ENCODE measurements at regions not wholly inside any gene's neighbourhood (a gene's known extent, or its start where the extent isn't known, plus 50 kb on each side); places are given as distances from the start of the nearest gene placed in this dataset.
"Not testable (repeated sequence)": the region's sequence is repeated elsewhere in the genome, so short reads cannot be mapped to it uniquely, and the experiment has no call there.

DNA sequence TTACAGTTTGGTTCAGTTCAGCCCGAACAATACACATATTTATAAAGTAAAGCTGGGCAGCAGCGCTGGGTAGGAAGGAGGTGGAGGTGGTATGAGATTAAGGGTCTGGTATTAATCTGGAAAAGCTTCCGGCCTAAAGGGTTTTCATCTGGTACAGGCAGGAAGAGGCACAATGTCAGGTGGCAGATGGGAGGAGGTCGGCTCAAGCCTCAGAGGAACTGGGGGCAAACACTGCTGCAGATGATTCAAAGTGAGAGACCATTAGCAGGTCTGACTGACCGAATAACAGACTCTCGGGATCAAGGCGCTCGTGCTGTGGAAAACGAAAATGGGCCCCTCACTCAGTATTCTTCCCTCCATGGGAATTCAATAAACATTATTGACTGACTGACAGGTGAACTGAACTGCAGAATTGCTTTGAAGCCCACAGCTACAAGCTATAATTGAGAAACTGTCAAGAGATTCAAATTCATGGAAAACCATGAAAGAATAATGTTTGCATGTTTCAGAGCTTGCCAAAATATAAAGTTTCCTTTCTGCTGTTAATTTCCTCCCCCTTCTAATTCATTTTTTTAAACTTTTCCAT, 75.3 kb downstream of the TMEM167A start:
- DNase-seq: no peak

DNA sequence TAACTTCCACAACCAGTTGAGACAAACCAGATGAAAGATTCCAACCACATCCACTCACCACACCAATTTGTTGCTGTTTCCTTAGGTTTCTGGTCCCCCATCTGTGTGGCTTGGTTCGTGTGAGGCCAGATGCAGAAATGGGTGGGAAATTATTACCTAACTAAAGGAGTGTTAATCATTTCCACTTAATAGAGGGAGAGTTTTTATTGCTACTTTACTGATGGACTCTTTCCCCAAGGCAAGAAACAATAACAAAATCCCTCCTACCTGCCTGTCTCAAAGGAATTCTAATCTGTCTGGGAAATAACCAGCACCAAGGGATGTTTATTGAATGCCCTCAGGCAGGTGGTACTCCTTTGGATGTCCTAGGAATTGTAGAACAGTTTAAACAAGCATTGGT, 76.3 kb downstream of the TMEM167A start:
- no peak for DNase-seq

DNA sequence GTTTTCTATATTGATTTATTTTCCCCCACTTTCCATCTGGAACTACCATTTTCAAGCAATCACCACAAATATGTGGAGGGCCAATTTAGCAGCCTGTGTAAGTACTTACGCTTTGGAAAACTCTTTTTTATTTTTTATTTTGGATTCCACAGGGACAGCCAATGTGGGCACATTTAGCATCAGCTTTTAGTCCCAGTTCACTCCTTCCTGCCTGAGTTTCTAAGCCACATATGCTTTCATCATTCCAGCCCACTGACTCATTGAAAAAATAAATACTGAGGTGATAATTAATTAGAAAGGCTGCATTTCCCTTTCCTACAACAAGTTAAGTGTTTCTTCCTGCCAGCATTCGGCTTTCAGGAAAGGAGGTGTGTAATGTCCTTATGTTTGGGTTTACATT, 76.8 kb downstream of the TMEM167A start:
- DNase-seq: no peak

- no peak for DNase-seq
Observed at GRCh38 chr5:82993416-82993815, 83.8 kb downstream of the TMEM167A start.

GRCh38 chr5:82992646-82993045, 84.5 kb downstream of the TMEM167A start:
- no peak for DNase-seq

DNA sequence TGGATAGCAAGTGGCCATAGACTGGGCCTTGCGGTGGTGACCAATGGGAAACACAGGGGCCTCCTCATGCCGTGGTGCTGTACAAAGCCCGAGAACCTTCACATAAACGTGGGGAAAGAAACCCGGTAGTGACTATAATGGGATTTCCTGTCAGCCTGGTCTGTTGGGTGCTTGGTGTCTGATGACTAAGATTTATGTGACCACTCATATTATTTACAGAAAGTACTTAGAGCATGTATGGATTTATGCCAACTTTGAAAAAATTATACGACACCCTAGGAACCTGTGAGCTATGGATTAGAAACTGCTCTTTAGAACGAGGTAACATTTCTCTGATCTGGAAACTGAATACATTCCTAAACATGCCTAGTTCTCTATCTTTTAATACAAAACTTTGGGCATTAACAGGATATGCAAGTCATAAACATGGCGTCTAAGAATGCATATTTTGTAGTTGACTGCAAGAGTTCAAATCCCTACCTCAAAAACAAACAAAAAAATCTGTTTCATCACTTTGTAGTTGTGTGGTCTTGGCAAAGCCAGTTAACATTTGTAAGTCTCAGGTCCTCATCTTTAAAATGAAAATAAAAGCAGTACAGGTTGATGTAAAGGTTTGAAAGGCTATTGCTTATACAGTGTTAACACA, 85.4 kb downstream of the TMEM167A start:
- no peak for DNase-seq

DNA sequence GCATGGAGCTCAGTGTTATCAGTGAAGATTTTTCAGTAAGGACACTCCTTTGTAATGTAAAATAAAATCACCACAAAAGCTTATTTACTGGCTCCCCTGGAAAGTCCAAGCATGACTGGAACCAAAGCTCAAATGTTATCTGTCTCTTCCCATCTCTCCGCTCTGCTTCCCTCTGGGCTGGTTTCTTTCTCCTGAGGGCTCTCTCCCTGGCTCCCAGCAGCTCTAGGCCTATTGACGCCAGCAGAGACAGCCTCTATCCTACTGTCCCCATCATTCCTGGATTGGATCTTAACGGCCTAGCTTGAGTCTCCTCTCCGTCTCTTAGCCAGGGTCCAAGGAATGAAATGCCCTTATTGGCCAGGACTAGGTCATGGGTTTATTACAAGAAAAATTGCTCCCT, 86.1 kb downstream of the TMEM167A start:
- no peak for DNase-seq

- no peak for DNase-seq
Observed at GRCh38 chr5:82987188-82987587, 90.0 kb downstream of the TMEM167A start.

DNA sequence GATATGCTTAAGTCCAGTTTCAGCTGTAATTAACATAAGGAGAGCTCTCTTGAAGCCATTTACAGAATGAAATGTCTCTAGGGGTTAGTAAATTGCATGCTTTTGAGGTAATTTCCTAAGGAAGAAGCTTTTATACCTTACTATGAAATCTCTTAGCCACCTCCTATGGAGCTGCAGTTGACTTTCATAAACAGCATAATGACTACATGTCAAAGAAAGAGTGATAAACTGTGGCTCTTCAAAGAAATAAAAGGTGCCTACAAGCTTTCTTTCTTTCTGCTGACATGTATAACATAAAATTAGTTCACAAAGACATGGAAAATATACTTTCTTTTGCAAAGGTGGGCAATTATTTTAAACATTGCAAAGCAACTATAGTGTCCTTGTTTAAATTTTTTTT, 90.8 kb downstream of the TMEM167A start:
- DNase-seq: no peak

DNA sequence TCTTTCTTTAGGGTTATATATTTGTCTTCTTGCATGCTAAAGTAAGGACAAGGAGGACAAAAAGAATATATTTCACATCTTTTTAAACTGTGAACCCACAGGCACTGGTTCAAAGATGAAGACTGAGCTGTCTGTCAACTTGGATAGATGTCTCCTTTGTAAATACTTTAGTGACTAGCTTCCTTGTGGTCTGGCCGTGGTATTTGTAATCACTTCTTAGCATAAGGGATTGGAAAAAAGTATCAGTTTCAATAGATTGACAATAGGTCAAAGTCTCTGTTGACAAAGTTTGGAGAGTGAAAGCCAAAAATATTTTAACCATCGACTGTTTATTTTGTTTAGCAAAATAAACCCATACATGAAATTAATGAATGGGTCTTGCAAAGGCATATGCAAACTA, 91.4 kb downstream of the TMEM167A start:
- DNase-seq: no peak

GRCh38 chr5:82984786-82985735, 92.1 kb downstream of the TMEM167A start:
- no peak for DNase-seq

DNA sequence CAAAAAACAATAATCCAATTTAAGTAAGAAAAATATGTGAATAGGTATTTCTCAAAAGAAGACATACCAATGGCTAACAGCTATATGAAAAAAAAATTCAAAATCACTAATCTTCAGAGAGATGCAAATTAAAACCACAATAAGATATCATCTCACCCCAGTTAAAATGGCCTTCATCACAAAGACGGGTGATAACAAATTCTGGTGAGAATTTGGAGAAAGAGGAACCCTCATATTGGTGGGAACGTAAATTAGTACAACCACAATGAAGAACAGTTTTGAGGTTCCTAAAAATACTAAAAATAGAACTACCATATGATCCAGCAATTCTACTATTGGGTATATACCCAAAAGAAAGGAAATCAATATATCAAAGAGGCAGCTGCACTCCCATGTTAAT, 94.3 kb downstream of the TMEM167A start:
- no peak for DNase-seq

GRCh38 chr5:82976887-82977286, 100.3 kb downstream of the TMEM167A start:
- DNase-seq: not testable (repeated sequence)

DNA sequence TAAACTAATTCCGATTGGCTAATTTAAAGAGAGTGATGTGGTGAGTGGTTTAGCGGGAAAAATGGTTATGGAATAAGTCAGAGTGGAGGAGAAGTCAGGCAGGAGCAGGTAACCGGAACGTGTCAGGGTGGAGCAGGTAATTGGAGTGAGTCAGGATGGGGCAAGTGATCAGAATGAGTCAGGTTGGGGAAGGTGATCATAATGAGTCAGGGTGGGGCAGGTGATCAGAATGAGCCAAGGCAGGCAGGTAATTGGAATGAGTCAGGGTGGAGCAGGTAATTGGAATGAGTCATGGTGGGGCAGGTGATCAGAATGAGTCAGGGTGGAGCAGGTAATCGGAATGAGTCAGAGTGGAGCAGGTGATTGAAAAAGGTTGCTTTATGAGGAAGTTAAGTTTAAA, 101.4 kb downstream of the TMEM167A start:
- DNase-seq: no peak

DNA sequence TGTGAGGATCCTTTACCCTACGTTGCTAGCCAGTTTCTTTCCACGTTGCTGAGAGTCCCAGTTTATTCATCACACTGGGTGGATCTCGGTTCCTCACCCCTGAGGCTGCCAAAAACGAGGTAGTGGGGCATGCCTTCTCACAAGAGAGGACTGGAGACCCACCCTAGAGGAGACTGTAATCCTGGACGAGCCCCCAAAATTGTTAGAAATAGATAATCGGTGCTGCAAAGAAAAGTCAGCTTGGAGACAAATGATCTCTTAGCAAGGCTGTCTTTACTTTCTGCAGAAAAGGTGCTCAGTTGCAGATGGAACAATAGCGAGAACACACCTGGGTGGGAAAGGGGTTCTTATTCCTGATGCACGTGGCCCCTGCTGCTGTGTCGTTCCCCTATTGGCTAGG, 101.8 kb downstream of the TMEM167A start:
- no peak for DNase-seq

GRCh38 chr5:82974346-82974745, 102.8 kb downstream of the TMEM167A start:
- DNase-seq: not testable (repeated sequence)

GRCh38 chr5:82971901-82972300, 105.3 kb downstream of the TMEM167A start:
- DNase-seq: no peak

DNA sequence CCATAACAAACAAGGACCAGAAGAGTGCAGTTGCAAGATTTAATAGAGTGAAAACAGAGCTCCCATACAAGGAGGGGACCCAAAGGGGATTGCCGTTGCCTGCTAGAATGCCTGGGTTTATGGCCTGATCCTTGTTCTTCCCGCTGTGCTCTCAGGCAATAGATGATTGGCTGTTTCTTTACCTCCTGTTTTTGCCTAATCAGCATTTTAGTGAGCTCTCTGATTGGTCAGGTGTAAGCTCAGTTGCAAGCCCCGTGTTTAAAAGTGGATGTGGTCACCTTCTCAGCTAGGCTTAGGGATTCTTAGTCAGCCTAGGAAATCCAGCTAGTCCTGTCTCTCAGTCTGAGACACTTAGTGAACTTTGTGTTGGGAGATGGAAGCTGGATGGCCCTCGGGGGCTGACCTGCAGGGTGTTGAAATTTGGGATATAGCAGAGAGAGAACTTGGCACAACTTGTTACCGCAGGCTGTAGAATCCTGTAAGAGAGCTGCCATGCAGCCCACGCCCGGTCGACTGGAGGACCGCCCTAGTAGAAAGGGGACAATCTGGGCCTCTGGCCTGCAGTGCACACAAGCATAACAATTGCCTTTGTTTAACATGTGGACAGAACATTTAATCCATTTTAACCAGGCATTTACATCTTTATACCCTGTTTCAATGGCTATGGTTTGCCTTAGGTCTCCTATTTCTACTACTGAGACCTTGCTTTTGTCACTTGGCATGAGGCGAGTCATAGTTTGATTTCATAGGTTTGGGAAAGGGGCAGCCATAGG, 106.0 kb downstream of the TMEM167A start:
- not testable (repeated sequence) for DNase-seq

- DNase-seq: not testable (repeated sequence)
Observed at GRCh38 chr5:82969221-82969976, 107.8 kb downstream of the TMEM167A start.

DNA sequence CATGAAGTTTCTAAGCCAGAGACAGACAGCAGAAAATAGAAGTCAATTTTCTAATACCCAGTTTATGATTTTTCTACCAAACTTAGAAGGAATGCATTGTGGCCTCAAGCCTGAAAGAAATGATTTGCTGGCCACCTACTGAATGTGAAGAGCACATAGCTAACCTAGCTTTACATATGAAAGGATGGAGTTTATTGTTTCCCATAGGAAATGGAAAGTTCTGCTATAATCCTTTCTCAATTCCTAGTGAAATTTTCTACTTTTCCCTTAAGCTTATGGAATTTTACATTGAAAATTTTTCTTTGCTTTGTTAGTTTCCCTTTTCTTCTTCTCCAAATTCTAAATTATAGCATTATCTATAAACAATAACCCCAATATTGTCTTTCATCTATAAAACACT, 110.1 kb downstream of the TMEM167A start:
- no peak for DNase-seq

GRCh38 chr5:82959466-82959865, 117.7 kb downstream of the TMEM167A start:
- no peak for DNase-seq

- no peak for DNase-seq
Observed at GRCh38 chr5:82956600-82956999, 120.6 kb downstream of the TMEM167A start.

All from CD4-positive, alpha-beta T cell treated with Interleukin-4 for 4 hours (primary cell).